HG02588 (cell line): ENCODE measurements at regions not wholly inside any gene's neighbourhood (a gene's known extent, or its start where the extent isn't known, plus 50 kb on each side); places are given as distances from the start of the nearest gene placed in this dataset.

ENCODE experiments used
- ATAC-seq: cut with Tn5 transposase; IDR thresholded peaks from one replicate; pipeline ENCODE4 v1.9.1; 2021; ENCODE audit warnings: mild to moderate bottlenecking, moderate library complexity; ENCODE audit not compliant: unreplicated experiment

DNA sequence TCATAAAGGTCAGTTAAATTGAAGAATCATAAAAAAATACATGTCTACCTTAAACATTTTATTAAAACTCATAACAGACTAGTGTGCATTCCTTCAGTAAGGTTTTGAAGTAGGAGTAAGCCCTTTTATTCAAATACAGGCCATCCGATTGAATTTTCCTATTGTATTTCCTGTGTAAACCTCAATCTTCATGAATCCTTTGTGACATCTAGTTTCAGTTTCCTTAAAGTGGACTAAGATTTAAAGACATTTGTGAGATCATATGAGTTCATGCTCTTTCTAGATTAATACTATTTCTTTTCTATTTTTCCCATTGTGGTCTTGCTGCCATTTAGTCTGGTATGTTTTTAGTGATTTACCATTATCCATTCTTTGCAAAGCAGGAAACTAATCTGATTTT is 644.7 kb upstream of the BOD1L1 start:
- no peak for ATAC-seq

DNA sequence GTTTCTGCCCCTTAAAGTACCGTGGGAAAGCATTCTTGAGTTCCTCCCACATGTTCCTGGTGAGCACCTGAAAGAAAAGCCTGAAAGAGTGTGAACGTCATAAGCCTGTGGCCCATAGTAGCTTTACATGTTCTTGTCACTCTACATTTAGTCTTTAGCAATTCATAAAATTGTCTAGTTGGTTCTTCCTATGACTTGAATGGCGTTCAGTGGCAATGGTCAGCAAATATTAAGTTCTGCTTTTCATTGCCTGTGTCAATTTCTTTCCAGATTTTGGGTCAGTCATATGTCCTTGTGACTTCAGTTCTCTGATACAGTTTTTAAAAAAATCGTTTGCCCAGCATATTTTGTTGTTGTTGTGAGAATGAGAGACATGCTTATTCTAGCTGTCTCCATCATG is 650.0 kb upstream of the BOD1L1 start:
- ATAC-seq: no peak

DNA sequence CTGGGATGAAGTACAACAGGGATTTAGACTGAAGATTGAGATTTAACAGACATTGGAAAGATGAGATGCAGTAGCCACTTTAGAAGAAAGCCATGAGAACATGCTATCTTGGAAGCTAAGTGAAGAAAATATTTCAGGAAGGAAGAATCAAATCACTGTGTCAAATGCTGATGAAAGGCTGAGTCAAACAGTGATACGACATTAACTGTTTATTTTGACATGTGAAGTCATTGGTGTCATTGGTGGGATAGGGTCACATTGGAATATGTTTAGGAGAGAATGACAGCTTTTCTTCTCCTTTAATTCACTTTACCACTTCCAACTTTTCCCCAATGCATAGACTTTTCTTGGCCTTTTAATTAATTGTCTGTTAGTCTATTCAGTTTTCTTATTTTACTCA is 653.0 kb upstream of the BOD1L1 start:
- no peak for ATAC-seq

DNA sequence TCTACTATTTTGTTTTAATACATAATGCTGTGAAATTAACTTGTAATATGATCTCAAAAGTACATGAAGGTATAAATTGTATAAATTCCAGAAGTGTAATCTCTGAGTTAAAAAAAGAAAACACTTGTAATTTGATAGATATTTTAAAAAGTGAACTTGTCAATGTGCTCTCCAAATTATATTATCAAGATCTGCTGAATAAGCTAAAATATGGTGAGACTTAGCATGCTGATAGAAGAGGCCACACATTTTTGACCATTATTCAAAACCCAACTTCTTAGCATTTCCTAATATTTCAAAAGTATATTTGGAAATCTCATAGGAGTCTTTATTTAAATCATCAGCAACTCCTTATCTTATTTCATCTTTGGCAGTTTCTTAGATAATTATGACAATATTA is 657.1 kb upstream of the BOD1L1 start:
- ATAC-seq: no peak

DNA sequence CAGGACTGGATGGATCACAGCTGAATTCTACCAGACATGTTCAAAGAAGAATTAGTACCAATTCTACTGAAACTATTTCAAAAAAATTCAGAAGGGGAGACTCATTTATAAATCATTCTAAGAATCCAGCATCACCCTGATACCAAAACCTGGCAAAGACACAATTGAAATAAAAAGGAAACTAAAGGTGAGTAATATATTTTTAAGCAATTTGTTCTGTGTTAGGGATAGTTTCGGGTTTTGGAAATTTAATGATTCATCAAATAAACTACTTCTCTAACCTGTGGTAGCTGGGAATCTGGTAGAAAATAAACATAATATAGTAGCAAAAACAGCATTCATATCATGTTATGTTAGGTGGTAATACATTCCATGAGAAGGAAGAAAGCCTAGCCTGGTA is 662.2 kb upstream of the BOD1L1 start:
- no peak for ATAC-seq

DNA sequence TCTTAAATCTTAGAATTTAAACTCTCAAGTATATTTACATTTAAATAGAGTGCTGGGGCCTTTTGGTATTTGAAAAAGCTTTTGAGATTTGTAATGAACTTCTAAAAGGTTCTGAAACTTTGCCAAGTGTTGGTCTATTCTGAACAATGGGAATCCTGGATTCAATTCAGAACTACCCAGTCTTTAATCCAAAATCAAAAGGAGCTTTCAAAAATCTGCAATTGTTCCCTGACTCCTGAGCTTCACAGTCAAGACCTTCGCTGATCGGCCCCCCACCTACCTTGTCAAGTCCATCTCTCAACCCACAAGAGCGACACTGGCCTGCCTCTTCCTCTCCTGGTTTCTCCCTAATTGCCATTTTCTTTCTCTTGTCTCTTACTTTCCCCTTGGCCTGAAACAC is 666.1 kb upstream of the BOD1L1 start:
- ATAC-seq: no peak

DNA sequence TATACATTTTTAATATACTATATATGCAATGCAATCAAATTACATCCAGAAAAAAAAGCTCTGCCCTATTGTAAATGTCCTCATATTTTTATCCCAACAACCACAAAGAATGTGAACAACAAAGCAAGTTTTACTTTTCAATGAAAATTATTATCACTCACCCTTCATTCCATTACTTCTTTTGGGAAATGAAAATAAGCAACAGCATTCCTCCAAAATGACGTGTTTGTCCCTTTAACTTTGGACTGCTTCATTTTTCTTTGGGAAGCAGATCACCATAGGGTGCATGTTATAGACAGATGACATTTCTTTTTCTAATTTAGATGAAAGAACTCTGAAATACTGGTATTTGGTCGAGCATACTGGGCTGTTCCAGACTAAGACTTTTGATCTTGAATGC is 667.1 kb upstream of the BOD1L1 start:
- no peak for ATAC-seq

DNA sequence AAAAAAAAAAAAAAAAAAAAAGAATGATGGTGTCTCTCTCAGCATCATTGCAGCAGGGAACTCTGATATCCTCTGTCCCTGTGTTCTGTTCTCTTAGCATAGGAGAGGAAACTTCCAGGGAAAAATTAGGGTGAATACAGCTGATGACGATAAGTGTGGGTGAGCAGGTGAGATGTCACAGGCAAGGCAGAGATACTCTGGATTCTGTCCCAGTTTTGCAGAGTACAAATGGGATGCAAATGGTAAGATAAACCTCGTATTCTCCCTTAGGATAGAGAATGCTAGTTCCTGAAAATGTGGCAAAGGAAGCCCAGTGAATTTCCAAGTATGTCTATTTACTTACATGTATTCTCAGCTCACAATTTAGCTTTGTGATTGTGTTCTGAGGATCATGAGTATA is 671.6 kb upstream of the BOD1L1 start:
- ATAC-seq: no peak

DNA sequence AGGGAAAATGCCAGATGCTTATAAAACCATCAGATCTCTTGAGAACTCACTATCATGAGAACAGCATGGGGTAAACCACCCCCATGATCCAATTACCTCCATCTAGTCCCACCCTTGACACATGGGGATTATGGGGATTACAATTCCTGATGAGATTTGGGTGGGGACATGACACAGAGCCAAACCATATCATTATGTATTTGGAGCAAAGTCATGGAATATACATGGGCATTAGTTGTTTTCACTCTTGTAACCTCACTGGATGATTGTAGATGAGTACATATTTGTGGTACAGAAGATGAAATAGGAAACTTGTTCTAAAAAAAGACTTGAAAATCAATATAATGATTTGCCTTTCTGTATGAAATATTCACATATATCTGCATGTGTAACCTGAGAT is 674.5 kb upstream of the BOD1L1 start:
- ATAC-seq: no peak

DNA sequence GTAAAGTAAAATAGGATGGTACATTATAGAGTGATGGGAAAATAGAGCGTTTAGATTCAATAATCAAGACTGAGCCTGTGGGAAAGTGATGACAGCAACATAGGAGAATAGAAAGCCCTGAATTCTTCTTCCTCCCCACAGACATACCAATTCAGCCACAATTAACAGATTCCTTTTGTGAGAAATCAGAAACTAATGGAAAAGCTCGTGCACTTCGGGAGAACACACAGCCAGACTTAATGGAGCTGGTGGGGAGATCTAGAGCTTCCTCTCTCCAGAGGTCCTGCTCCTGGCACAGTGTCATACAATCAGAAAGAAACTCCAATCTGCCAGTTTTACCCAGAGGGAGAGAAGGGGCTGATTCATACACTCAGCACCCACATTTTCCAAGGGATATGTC is 676.3 kb upstream of the BOD1L1 start:
- no peak for ATAC-seq

DNA sequence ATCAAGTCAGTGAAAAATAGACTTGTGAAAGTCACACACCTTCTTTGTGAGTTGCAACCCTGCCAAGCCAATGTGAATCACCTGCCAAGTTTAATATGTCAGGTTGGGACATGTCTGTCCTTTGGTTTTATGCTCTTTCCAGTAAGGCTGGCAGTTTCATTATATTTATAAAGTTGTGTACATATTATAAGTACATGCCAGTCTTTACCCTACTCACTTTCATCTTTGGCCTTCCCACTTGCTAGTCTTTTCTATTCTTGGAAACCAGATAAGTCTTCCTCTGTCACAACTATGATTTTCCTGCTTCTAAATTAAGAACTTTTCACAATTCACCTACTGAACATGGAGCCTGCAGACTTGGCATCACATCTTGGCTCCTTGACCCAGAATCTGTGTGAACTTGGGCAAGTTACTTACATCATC is 680.7 kb upstream of the BOD1L1 start:
- no peak for ATAC-seq

DNA sequence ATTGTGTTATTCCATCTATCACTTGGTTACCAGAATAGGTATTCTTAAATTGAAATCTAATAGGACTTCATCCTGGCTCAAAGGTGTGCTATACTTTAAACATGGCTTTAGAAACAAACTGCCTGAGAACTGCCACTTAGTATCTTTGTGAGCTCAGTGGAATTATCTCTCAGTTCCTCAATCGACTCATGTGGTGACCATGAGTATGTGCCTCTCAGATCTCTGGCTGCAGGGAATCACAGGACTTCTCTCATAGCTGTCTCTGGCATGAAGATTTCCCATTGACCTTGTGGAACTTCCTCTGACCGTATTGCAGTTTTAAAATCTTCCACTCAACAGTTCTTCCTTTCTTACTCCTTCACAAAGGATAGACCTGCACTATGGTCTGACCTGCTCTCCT is 681.9 kb upstream of the BOD1L1 start:
- ATAC-seq: no peak

DNA sequence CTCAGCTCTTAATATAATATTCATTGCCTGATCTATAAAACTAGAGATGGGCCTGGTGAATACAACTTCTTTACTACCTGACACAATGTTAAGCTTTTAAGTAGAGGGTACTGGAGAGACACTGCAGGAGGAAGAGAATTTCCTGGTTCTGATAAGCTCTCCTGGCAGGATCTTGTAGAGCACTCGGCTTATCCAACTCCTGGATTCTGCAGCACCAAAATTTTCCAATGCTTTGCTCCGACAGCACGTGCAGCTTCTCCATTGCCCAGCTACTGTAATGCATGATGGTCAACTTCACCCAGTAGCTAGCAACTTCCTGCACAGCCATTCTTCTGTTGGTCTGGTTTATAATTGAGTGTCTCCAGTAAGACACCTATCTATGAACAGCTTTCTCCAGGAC is 686.2 kb upstream of the BOD1L1 start:
- no peak for ATAC-seq

DNA sequence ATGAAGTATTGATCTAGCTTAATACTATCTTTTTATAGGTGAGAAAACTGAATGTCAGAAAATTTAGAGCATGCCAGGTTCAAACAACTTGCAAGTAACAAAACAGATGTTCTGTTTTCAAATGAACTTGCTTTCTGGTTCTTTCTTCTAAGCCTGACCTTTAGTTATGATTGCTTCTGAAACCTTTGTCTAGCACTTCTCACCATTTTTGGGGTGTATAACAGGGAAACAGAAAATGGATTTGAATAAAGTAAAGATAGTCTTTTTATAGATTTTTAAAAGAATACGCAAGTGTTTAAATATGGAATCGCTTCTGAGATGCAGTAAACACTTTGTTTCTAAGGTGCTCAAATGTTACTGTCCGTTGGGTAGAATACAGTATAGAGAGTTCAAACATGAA is 687.2 kb upstream of the CPEB2 start:
- no peak for ATAC-seq

DNA sequence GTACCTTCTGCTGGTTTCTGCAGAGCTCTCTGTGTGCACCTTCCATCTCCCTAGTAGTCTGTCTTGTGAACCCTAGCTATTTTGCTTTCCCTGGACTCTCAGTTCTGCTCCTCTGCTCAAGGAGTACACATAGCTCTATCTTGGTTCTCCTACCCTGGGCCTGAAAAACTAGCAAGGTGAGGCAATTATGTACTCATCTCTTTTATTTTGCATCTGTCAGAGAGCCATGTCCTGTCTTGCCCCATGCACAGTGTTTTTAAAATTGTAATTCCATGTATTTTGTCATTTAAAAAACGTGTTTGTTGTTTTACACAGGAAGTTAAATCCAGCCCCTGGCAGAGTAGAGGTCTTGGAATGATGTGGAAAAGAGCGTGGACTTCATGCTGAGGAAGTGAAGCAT is 684.9 kb upstream of the CPEB2 start:
- no peak for ATAC-seq

DNA sequence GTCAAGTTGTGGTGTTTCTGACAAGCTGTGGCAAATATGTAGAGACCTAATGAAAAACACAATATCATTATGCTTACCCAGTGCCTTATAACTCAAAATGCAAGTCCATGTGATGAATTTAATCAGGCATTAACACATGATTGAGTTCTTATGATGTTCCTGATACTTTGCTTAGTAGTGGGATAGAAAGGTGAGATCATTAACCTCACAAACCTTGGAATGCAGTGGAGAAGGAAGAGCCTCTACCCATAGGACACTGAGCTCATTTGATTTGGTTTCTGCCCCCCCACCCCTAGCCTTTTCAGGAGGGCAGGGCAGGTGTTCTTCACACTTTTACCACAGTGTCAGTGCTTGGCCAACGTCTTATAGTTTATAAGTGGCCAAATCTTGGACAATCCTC is 683.6 kb upstream of the CPEB2 start:
- no peak for ATAC-seq

DNA sequence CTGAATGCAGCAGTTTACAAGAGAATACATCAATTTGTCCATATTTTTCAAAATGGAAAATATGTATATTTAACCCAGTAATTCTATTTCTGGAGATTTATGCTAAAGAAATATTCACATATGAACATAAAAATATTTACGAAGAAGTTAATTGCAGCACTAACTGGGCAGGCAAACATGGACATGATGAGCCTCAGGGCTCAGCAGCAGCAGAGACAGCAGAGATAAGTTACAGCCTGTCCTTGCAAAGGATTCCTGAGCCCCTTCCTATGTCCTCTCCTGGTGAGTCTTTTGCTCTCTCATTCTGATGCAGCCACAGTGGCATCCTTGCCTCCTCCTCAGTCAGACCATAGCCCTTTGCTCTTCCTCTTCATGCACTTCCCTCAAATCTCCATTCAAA is 680.6 kb upstream of the CPEB2 start:
- no peak for ATAC-seq

DNA sequence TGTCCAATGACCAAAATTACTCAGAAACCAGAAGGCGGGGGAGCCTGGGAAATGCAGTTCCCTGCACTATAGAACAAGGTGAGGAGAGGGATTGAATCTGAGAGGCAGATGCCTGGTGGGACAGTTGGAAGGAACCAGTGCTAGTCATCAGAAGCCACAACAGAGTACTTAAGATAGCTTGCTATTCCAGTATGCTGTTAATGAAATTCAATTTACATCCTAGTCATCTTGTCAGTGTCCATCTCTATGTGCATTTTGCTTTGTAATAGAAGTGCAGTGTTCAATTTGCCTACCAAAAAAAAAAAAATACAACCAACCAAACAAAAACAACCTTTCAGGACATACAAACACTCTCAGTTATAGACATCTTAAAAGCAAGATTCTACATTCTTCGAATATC is 679.1 kb upstream of the CPEB2 start:
- no peak for ATAC-seq

DNA sequence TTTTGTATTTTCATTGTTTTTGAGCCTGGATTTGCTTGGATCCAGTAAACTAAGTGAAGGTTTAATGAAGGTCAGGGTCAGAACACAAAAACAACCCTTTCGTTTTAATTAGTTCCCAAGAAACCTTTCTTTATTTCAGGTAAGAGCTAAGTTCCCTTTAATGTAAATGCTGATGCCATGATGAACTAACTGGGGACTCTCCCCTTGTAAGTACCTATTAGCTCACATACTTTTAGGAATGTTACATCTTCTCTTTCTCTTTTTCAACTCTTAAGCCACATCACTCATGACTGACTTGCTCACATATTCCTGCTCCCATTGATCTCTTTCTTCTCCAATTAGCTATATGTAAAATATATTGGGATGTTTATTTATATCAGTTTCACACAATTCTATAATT is 673.1 kb upstream of the CPEB2 start:
- ATAC-seq: no peak

DNA sequence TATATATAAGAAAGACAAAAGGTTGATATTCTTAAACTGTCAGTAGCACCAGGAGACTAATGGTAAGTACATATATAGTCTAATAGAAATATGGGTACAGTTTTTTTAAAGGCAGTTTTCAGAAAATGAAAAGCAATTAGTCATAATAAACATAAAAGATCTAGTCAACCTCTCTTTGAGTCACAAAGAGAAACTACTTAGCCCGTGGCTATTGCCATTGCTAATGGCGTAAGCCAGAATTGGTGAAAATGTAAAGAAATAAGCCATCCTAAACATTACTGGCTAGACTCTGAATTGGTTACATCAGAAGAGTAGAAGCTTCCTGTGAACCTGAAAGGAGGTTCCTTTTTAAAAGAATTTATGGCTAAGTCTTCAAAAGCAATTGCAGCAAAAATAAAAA is 668.7 kb upstream of the CPEB2 start:
- no peak for ATAC-seq

DNA sequence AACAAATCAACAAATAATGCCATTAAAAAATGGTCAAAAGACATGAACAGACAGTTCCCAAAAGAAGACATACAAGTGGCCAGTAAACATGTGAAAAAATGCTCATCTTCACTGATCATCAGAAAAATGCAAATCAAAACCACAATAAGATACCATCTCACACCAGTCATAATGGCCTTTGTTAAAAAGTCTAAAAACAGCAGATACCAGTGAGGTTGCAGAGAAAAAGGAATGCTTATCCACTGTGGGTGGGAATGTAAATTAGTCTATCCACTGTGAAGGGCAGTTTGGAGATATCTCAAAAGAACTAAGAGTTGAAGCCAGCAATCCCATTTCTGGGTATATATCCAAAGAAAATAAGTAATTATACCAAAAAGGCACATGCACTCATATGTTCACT is 668.1 kb upstream of the CPEB2 start:
- no peak for ATAC-seq

DNA sequence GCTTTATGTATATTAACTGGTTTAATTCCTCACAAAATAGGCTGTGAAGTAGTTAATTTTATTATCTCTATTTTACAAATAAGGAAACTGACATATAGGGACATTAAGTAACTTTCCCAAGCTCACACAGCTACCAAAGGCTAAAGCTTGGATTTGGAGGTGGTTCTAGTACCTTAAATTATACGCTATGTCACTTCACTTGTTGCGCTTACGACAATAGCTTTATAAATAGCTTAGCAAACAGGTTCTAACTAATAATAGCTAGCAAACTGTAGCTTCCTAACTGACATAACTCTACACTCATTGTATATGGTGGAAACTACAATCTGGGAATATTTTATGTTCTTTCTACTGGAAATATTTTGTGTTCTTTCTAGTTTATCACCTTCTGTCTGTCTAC is 666.4 kb upstream of the CPEB2 start:
- no peak for ATAC-seq

DNA sequence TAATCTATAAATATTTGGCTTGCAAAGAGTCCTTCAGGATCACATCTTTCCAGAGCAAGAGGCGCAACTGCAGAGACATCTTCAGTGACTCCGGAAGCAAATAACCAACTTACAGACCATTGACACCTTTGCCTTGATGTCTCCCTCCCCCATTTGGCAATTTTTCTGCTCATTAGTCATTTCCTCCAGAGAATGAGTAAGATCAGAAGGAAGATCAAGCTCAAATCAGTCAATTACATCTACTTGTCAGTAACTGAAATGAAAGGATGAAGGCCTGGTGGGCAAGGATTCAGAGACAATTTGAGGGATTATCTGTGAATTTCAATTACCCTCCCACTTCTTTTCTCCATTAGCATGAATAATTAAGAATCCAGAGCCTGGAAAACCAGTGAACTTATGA is 665.6 kb upstream of the CPEB2 start:
- no peak for ATAC-seq

DNA sequence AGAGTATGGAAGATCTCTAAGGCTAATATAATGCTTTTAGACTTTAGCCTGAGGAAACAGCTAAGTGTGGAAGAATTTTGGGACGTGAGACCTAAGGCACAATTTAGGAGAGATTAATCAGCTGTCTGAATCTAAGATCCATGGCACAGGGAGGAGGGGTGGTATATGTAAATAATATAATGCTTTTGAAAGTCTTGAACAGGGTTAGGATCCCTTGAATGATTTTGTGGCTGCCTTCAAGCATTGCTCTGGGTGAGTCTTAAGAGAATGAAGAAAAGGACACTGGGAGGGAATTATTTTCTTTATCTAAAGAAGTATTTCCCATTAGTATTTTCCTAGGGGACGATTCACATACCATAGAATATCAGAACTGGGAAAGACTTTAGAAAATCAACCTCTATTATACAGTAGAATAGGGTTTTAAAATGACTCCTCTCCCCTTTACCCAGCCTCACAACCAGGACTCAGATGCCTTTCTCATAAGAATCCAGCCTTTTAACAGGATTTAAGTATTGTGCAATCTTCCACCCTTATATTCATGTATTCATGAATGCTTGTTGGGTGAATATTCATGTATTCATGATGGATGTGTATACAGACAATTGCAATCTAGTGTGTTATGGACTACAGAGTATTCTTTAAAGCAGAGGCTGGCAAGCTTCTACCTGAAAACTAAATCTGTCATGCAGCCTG is 664.2 kb upstream of the CPEB2 start:
- no peak for ATAC-seq
